Trophoblast cell (in vitro differentiated cells and primary cell): ENCODE measurements at regions not wholly inside any gene's neighbourhood (a gene's known extent, or its start where the extent isn't known, plus 50 kb on each side); places are given as distances from the start of the nearest gene placed in this dataset.

Experiments
- DNase-seq, 2 donors: peaks; one replicate each; pipeline ENCODE4 v3.0.0-alpha.2; 2016
- H2AFZ ChIP-seq: 2 replicates; pipeline ENCODE4 v1.6.1; 2013; ENCODE audit warnings: low read length, moderate library complexity, mild to moderate bottlenecking; ENCODE audit not compliant: insufficient read depth, poor library complexity
- H2AK5ac ChIP-seq: 2 replicates; pipeline ENCODE4 v1.6.1; 2013; ENCODE audit warnings: mild to moderate bottlenecking, low read length
- H2BK120ac ChIP-seq: 2 replicates; pipeline ENCODE4 v1.6.1; 2013; ENCODE audit warnings: low read length, mild to moderate bottlenecking, moderate library complexity; ENCODE audit not compliant: insufficient read depth, poor library complexity
- H2BK12ac ChIP-seq: 2 replicates; pipeline ENCODE4 v1.6.1; 2013; ENCODE audit warnings: mild to moderate bottlenecking, low read length, moderate library complexity
- H2BK5ac ChIP-seq: 2 replicates; pipeline ENCODE4 v1.6.1; 2013; ENCODE audit warnings: low read length, low read depth, moderate library complexity, mild to moderate bottlenecking; ENCODE audit not compliant: poor library complexity
- H3K14ac ChIP-seq: 2 replicates; pipeline ENCODE4 v1.6.1; 2013; ENCODE audit warnings: mild to moderate bottlenecking, low read length
- H3K18ac ChIP-seq: 2 replicates; pipeline ENCODE4 v1.6.1; 2013; ENCODE audit warnings: mild to moderate bottlenecking, low read length
- H3K23ac ChIP-seq: 2 replicates; pipeline ENCODE4 v1.6.1; 2013; ENCODE audit warnings: low read length
- H3K27ac ChIP-seq: 2 replicates; pipeline ENCODE4 v1.5.1; 2013; ENCODE audit warnings: low read depth, mild to moderate bottlenecking, inconsistent platforms, low read length, moderate library complexity
- H3K27me3 ChIP-seq: 2 replicates; pipeline ENCODE4 v1.6.1; 2013; ENCODE audit warnings: inconsistent platforms, mild to moderate bottlenecking, low read length, moderate library complexity; ENCODE audit not compliant: insufficient read depth
- H3K36me3 ChIP-seq, 2 experiments: 1 replicate in 1 of 2; 2 replicates in 1 of 2; pipeline ENCODE4 v1.6.1; 2013; ENCODE audit warnings: low read length in 2 of 2, mild to moderate bottlenecking in 2 of 2, moderate library complexity in 1 of 2; ENCODE audit not compliant: insufficient read depth in 2 of 2, control insufficient read depth in 1 of 2
- H3K4ac ChIP-seq: 2 replicates; pipeline ENCODE4 v1.6.1; 2013; ENCODE audit warnings: low read depth, mild to moderate bottlenecking, low read length, moderate library complexity
- H3K4me1 ChIP-seq, 2 experiments: 1 replicate in 1 of 2; 2 replicates in 1 of 2; pipeline ENCODE4 v1.6.1; 2013; ENCODE audit warnings: low read length in 2 of 2, mild to moderate bottlenecking in 2 of 2, moderate library complexity in 1 of 2; ENCODE audit not compliant: insufficient read depth in 2 of 2, control insufficient read depth in 1 of 2
- H3K4me2 ChIP-seq: 2 replicates; pipeline ENCODE4 v1.6.1; 2013; ENCODE audit warnings: inconsistent platforms, mild to moderate bottlenecking, low read length, moderate library complexity
- H3K4me3 ChIP-seq: 2 replicates; pipeline ENCODE4 v1.5.1; 2013; ENCODE audit warnings: mild to moderate bottlenecking, low read depth, low read length, inconsistent platforms
- H3K79me1 ChIP-seq: one replicate; pipeline ENCODE4 v1.6.1; 2013; ENCODE audit warnings: low read length
- H3K79me2 ChIP-seq: 2 replicates; pipeline ENCODE4 v1.6.1; 2013; ENCODE audit warnings: low read length, mild to moderate bottlenecking; ENCODE audit not compliant: control insufficient read depth, insufficient read depth, poor library complexity
- H3K9ac ChIP-seq: 2 replicates; pipeline ENCODE4 v1.6.1; 2013; ENCODE audit warnings: mild to moderate bottlenecking, low read length
- H3K9me3 ChIP-seq: 2 replicates; pipeline ENCODE4 v1.6.1; 2013; ENCODE audit warnings: low read depth, mild to moderate bottlenecking, control low read depth, inconsistent platforms, low read length; ENCODE audit not compliant: insufficient read depth
- H4K12ac ChIP-seq: 2 replicates; pipeline ENCODE4 v1.6.1; 2013; ENCODE audit warnings: low read depth, mild to moderate bottlenecking, low read length, moderate library complexity
- H4K8ac ChIP-seq: 2 replicates; pipeline ENCODE4 v1.6.1; 2013; ENCODE audit warnings: low read depth, mild to moderate bottlenecking, low read length, moderate library complexity
- H4K91ac ChIP-seq: one replicate; pipeline ENCODE4 v1.6.1; 2013; ENCODE audit warnings: low read depth, mild to moderate bottlenecking, low read length, moderate library complexity
- WGBS: extraction: QIAGEN DNeasy Blood & Tissue Kit; methylation state at CpG from one replicate; pipeline ENCODE4 v1.1.7; 2013; ENCODE audit warnings: missing lambda C conversion rate; ENCODE audit not compliant: insufficient read length, insufficient coverage; ENCODE audit errors: extremely low coverage; 5-methylcytosine and 5-hydroxymethylcytosine counted together

- no peak overlapping the region for H2BK5ac ChIP-seq
- no peaks in the 10 kb centered on the region for H3K79me2 ChIP-seq
- no peak for DNase-seq
- H4K91ac ChIP-seq: no peak overlapping the region
- no peaks in the 10 kb centered on the region for H3K4me1 ChIP-seq
- H3K18ac ChIP-seq: no peak overlapping the region
- no peak overlapping the region for H3K14ac ChIP-seq
- H2AFZ ChIP-seq: no peak overlapping the region
- H3K4ac ChIP-seq: no peak overlapping the region
- H2BK120ac ChIP-seq: no peak overlapping the region
- H3K9me3 ChIP-seq: no peaks in the 10 kb centered on the region
- no peak overlapping the region for H3K27ac ChIP-seq
- H2BK12ac ChIP-seq: no peak overlapping the region
- no peak overlapping the region for H4K8ac ChIP-seq
- no peak overlapping the region for H3K9ac ChIP-seq
- no peak overlapping the region for H3K4me3 ChIP-seq
- no peak overlapping the region for H4K12ac ChIP-seq
- H3K36me3 ChIP-seq: no peaks in the 10 kb centered on the region
- no peak overlapping the region for H2AK5ac ChIP-seq
- H3K79me1 ChIP-seq: no peaks in the 10 kb centered on the region
- H3K4me2 ChIP-seq: no peak overlapping the region
- no CpG with 5 or more reads among the region's 3 CpGs for WGBS
- H3K27me3 ChIP-seq: peaks cover 4% of the 10 kb centered on the region
- H3K23ac ChIP-seq: no peak overlapping the region
Observed at GRCh38 chr17:72226322-72226721, 105.5 kb downstream of the SOX9 start.

GRCh38 chr17:72233986-72234385 lies 113.2 kb downstream of the SOX9 start:
- Histone ChIP-seq H3K79me1 (no peaks in the 10 kb centered on the region), H3K79me2 (no peaks in the 10 kb centered on the region), H4K91ac (no peak overlapping the region), H3K4ac (no peak overlapping the region), H3K14ac (no peak overlapping the region), H3K27ac (no peak overlapping the region), H2AFZ (no peak overlapping the region), H4K8ac (no peak overlapping the region), H2BK5ac (no peak overlapping the region), H3K9ac (no peak overlapping the region), H3K36me3 (no peaks in the 10 kb centered on the region), H3K18ac (no peak overlapping the region), H3K4me1 (no peaks in the 10 kb centered on the region), H3K27me3 (peaks cover 5% of the 10 kb centered on the region), H3K23ac (no peak overlapping the region), H2BK120ac (no peak overlapping the region), H3K9me3 (peaks cover 1% of the 10 kb centered on the region), H4K12ac (no peak overlapping the region), H2AK5ac (no peak overlapping the region), H3K4me2 (no peak overlapping the region), H2BK12ac (no peak overlapping the region), H3K4me3 (no peak overlapping the region)
- DNase-seq: no peak
- WGBS: no CpG with 5 or more reads among the region's 3 CpGs

GRCh38 chr17:72234985-72235384 lies 114.2 kb downstream of the SOX9 start:
- H4K12ac ChIP-seq: no peak overlapping the region
- H2BK5ac ChIP-seq: no peak overlapping the region
- H4K91ac ChIP-seq: no peak overlapping the region
- no peak overlapping the region for H3K27ac ChIP-seq
- no peak overlapping the region for H2BK12ac ChIP-seq
- no peak overlapping the region for H3K23ac ChIP-seq
- no peak overlapping the region for H2AFZ ChIP-seq
- H3K4me2 ChIP-seq: no peak overlapping the region
- no peak overlapping the region for H3K9ac ChIP-seq
- no peak overlapping the region for H4K8ac ChIP-seq
- no peak overlapping the region for H3K14ac ChIP-seq
- no peaks in the 10 kb centered on the region for H3K79me1 ChIP-seq
- H2AK5ac ChIP-seq: no peak overlapping the region
- no peak for DNase-seq
- no CpG with 5 or more reads among the region's 5 CpGs for WGBS
- peaks cover 1% of the 10 kb centered on the region for H3K9me3 ChIP-seq
- no peak overlapping the region for H3K18ac ChIP-seq
- H3K4ac ChIP-seq: no peak overlapping the region
- no peaks in the 10 kb centered on the region for H3K79me2 ChIP-seq
- H3K4me1 ChIP-seq: no peaks in the 10 kb centered on the region
- H3K27me3 ChIP-seq: peaks cover 5% of the 10 kb centered on the region
- no peak overlapping the region for H2BK120ac ChIP-seq
- H3K36me3 ChIP-seq: no peaks in the 10 kb centered on the region
- no peak overlapping the region for H3K4me3 ChIP-seq

GRCh38 chr17:72236980-72237633 lies 116.3 kb downstream of the SOX9 start:
- H2AK5ac ChIP-seq: no peak overlapping the region
- no peak overlapping the region for H3K4me2 ChIP-seq
- DNase-seq: no peak
- no peak overlapping the region for H4K12ac ChIP-seq
- no peaks in the 10 kb centered on the region for H3K36me3 ChIP-seq
- peaks cover 5% of the 10 kb centered on the region for H3K27me3 ChIP-seq
- no peak overlapping the region for H4K91ac ChIP-seq
- H2BK12ac ChIP-seq: no peak overlapping the region
- no peak overlapping the region for H3K4me3 ChIP-seq
- H3K23ac ChIP-seq: no peak overlapping the region
- H2BK120ac ChIP-seq: no peak overlapping the region
- no CpG with 5 or more reads among the region's 13 CpGs for WGBS
- H3K79me2 ChIP-seq: no peaks in the 10 kb centered on the region
- no peaks in the 10 kb centered on the region for H3K9me3 ChIP-seq
- no peaks in the 10 kb centered on the region for H3K4me1 ChIP-seq
- H3K4ac ChIP-seq: no peak overlapping the region
- H4K8ac ChIP-seq: no peak overlapping the region
- H3K9ac ChIP-seq: no peak overlapping the region
- no peak overlapping the region for H2BK5ac ChIP-seq
- H2AFZ ChIP-seq: no peak overlapping the region
- no peak overlapping the region for H3K14ac ChIP-seq
- H3K18ac ChIP-seq: no peak overlapping the region
- H3K27ac ChIP-seq: no peak overlapping the region
- H3K79me1 ChIP-seq: no peaks in the 10 kb centered on the region
